Gastrocnemius medialis (tissue), 4 donors: ENCODE measurements at regions not wholly inside any gene's neighbourhood (a gene's known extent, or its start where the extent isn't known, plus 50 kb on each side); places are given as distances from the start of the nearest gene placed in this dataset.

ENCODE experiments used
- ATAC-seq, 2 donors: fragments of 150-250 bp; one replicate each; pipeline ENCODE4 v1.9.1; 2016
- DNase-seq, 2 donors: peaks; one replicate each; pipeline ENCODE4 v3.0.0-alpha.2; 2019
- H3K27ac ChIP-seq, 4 donors: fragments of 200-600 bp; sonication (generic); 1 replicate in 1 of 4; 2 replicates in 3 of 4; pipeline ENCODE4 v1.5.1; 2016 to 2018; ENCODE audit warnings: mild to moderate bottlenecking in 2 of 4, moderate library complexity in 1 of 4
- H3K27me3 ChIP-seq, 3 donors: fragments of 200-600 bp; sonication (generic) in 2 of 3; 1 replicate in 1 of 3; 2 replicates in 2 of 3; pipeline versions ENCODE4 v1.5.1 to v1.6.0; 2016 to 2019; ENCODE audit warnings: mild to moderate bottlenecking in 1 of 3, moderate library complexity in 1 of 3
- H3K36me3 ChIP-seq, 2 donors: fragments of 200-600 bp; sonication (generic) in 1 of 2; one replicate each; pipeline ENCODE4 v1.5.1; 2017 to 2018
- H3K4me1 ChIP-seq, 2 donors: fragments of 200-600 bp; sonication (generic) in 1 of 2; one replicate each; pipeline ENCODE4 v1.5.1; 2016 to 2017; ENCODE audit warnings: mild to moderate bottlenecking in 2 of 2
- H3K4me3 ChIP-seq, 4 donors: fragments of 200-600 bp; sonication (generic) in 3 of 4; 1 replicate in 1 of 4; 2 replicates in 3 of 4; pipeline ENCODE4 v1.5.1; 2016 to 2019; ENCODE audit warnings: mild to moderate bottlenecking in 2 of 4
- H3K9me3 ChIP-seq, 3 donors: fragments of 200-600 bp; sonication (generic) in 2 of 3; 1 replicate in 1 of 3; 2 replicates in 2 of 3; pipeline ENCODE4 v1.5.1; 2016 to 2019
- CTCF ChIP-seq, 5 experiments: fragments of 450-650 bp in 3 of 5; fragments of 200-600 bp in 2 of 5; sonication (generic) in 2 of 5; IDR thresholded peaks in 4 of 5; conservative IDR thresholded peaks in 1 of 5; 1 replicate in 4 of 5; 2 replicates in 1 of 5; pipeline ENCODE4 v1.5.1; 2016 to 2019; ENCODE audit warnings: antibody characterized with exemption in 5 of 5, mild to moderate bottlenecking in 3 of 5, moderate library complexity in 3 of 5
- POLR2A ChIP-seq, 2 donors: fragments of 450-650 bp; IDR thresholded peaks; one replicate each; pipeline ENCODE4 v1.6.1; 2017; ENCODE audit warnings: antibody characterized with exemption in 2 of 2, mild to moderate bottlenecking in 2 of 2, moderate library complexity in 2 of 2
- in situ Hi-C, 4 donors: fragments of 200-750 bp; cut with MboI; loops; one replicate each; pipeline versions ENCODE4 v1.15.0 to v1.8.0; 2017; ENCODE audit warnings: low sequenced_read_pairs in 4 of 4
- intact Hi-C: fragments of 100-400 bp; cut with DNase I; formaldehyde crosslinking; loops from one replicate; pipeline ENCODE4 v1.15.1; 2023; ENCODE audit warnings: low total_unique reads

GRCh38 chr21:28442085-28442484 is 550.6 kb downstream of the LTN1 start:
- in situ Hi-C loops = no loop called here
- intact Hi-C loops = no loop called here
- no peak overlapping the region for H3K27ac ChIP-seq
- TF ChIP-seq POLR2A (IDR thresholded peaks at IDR 0.05) (no peak), CTCF (IDR thresholded peaks at IDR 0.05 in 4 of 5, conservative IDR thresholded peaks at IDR 0.05 in 1 of 5) (no peak)
- no peaks in the 10 kb centered on the region for H3K36me3 ChIP-seq
- no peak for ATAC-seq
- H3K27me3 ChIP-seq = no peaks in the 10 kb centered on the region
- H3K9me3 ChIP-seq = no peaks in the 10 kb centered on the region
- DNase-seq = no peak
- H3K4me1 ChIP-seq = no peaks in the 10 kb centered on the region
- no peak overlapping the region for H3K4me3 ChIP-seq

GRCh38 chr21:28439788-28440187 is 552.9 kb downstream of the LTN1 start:
- no peaks in the 10 kb centered on the region for H3K9me3 ChIP-seq
- peak in 1 of 2 donors; percentile 84 for ATAC-seq
- no peaks in the 10 kb centered on the region for H3K4me1 ChIP-seq
- in situ Hi-C loops = no loop called here
- intact Hi-C loops = no loop called here
- no peaks in the 10 kb centered on the region for H3K36me3 ChIP-seq
- peak overlapping the region in 2 of 4 donors; percentile 24 to 49 for H3K27ac ChIP-seq
- no peak for TF ChIP-seq CTCF (IDR thresholded peaks at IDR 0.05 in 4 of 5, conservative IDR thresholded peaks at IDR 0.05 in 1 of 5)
- no peaks in the 10 kb centered on the region for H3K27me3 ChIP-seq
- peak in 1 of 2 donors; percentile 17 for DNase-seq
- no peak overlapping the region for H3K4me3 ChIP-seq

GRCh38 chr21:28439251-28439650 is 553.4 kb downstream of the LTN1 start:
- no peaks in the 10 kb centered on the region for H3K36me3 ChIP-seq
- ATAC-seq (no peak), DNase-seq (no peak)
- TF ChIP-seq POLR2A (IDR thresholded peaks at IDR 0.05) (no peak), CTCF (IDR thresholded peaks at IDR 0.05 in 4 of 5, conservative IDR thresholded peaks at IDR 0.05 in 1 of 5) (no peak)
- no peaks in the 10 kb centered on the region for H3K9me3 ChIP-seq
- H3K27me3 ChIP-seq = no peaks in the 10 kb centered on the region
- H3K27ac ChIP-seq = peak overlapping the region in 3 of 4 donors; percentile 5 to 49 (median 24)
- in situ Hi-C loops = no loop called here
- intact Hi-C loops = no loop called here
- H3K4me3 ChIP-seq = no peak overlapping the region
- no peaks in the 10 kb centered on the region for H3K4me1 ChIP-seq

- H3K27ac ChIP-seq = no peak overlapping the region
- no peaks in the 10 kb centered on the region for H3K36me3 ChIP-seq
- H3K4me3 ChIP-seq = no peak overlapping the region
- ATAC-seq (no peak), DNase-seq (no peak)
- TF ChIP-seq POLR2A (IDR thresholded peaks at IDR 0.05) (no peak), CTCF (IDR thresholded peaks at IDR 0.05 in 4 of 5, conservative IDR thresholded peaks at IDR 0.05 in 1 of 5) (no peak)
- in situ Hi-C loops (no loop called here), intact Hi-C loops (no loop called here)
- no peaks in the 10 kb centered on the region for H3K4me1 ChIP-seq
- no peaks in the 10 kb centered on the region for H3K9me3 ChIP-seq
- no peaks in the 10 kb centered on the region for H3K27me3 ChIP-seq
Measured at GRCh38 chr21:28437061-28437460, 555.6 kb downstream of the LTN1 start.

- no peak overlapping the region for H3K4me3 ChIP-seq
- H3K27me3 ChIP-seq = no peaks in the 10 kb centered on the region
- no peak overlapping the region for H3K27ac ChIP-seq
- H3K9me3 ChIP-seq = no peaks in the 10 kb centered on the region
- intact Hi-C loops = no loop called here
- no peak for TF ChIP-seq CTCF (IDR thresholded peaks at IDR 0.05 in 4 of 5, conservative IDR thresholded peaks at IDR 0.05 in 1 of 5)
- no peak for TF ChIP-seq POLR2A (IDR thresholded peaks at IDR 0.05)
- no peaks in the 10 kb centered on the region for H3K4me1 ChIP-seq
- ATAC-seq (no peak), DNase-seq (no peak)
- in situ Hi-C loops = no loop called here
- no peaks in the 10 kb centered on the region for H3K36me3 ChIP-seq
Measured at GRCh38 chr21:28436286-28436932, 556.3 kb downstream of the LTN1 start.
